NCI-H146 treated with DMSO at 0.1 percent for 48 hours (cell line): ENCODE measurements at regions not wholly inside any gene's neighbourhood (a gene's known extent, or its start where the extent isn't known, plus 50 kb on each side); places are given as distances from the start of the nearest gene placed in this dataset.

Experiments
- DNase-seq: peaks from one replicate; lab custom pipeline; 2025; ENCODE audit not compliant: unreplicated experiment; lab: John Stamatoyannopoulos, UW

DNA sequence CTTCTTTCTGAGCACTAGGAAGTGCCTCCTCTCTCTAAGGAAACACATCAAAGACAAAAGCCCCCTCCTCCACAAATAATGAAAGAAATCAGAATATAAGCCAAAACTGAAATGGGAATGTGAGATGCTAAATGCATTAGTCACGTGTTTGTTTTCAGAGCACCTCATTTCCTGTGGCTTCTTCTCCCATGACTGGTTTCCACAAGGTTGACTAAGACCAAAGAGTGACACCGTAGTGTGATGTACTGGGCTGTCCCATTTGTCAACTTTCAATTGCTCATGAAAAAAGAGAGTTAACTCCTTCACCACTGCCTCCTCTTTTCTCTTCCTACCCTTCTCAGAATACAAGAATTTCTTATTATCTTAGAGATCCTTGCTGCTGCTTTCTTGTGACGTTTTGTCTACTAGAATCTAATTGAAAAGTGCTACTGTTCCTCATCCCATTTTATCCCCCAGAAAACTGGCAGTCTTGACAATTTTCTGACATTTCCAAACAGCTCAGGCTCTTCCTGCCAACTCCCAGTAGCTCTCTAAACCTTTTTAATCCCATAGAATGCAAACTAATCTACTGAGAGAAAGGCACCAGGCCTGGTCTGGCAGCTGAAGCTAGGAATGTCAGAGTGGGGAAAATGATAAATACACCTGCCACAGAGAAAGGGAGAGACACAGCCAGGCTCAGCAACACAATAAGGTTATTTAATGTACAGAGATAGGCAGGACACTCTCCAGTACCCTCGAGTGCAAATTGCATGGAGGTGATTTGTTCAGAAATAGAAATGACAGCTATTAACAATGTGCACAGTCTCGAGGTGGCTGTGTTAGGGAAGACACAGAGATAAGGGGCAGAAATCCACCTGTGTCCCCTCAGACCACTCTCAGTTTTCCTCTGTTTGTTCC is 671.7 kb upstream of the NRSN1 start:
- DNase-seq: no peak

DNA sequence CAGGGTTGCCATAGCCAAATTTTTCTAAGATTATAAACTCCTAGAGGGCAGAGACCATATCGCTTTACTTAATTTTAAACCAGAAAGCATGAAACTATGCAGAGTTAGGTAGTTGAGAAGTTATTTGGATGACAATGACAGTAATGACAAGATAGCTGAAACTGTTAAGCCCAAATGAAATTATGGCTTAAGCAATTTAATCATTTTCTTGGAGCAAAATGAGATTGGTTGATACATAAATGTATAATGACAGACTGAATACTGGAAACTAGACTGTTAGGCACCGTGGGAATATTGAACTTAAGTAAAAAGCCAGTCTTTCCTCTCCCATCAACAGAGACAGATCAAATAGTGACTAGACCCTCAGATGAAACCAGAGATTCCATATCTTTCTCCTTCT is 670.3 kb upstream of the NRSN1 start:
- no peak for DNase-seq

DNA sequence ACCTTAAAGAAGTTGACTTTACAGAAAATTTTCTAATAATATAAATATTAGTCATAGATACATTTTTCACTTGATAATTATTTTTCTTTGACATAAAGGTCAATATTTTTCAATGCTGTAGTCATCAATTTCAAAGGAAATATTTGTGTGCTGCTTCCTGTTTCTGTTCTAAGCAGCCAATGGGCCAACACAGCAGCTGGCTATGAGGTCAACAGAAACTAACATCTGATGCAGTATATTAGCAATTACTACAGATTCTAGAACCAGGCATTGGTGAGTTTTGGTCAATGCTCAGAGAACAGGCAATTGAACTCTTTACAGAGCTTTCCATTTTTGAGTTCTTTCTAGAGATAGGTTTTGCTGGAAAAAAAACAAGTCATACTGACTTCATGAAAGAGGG is 669.6 kb upstream of the NRSN1 start:
- DNase-seq: no peak

DNA sequence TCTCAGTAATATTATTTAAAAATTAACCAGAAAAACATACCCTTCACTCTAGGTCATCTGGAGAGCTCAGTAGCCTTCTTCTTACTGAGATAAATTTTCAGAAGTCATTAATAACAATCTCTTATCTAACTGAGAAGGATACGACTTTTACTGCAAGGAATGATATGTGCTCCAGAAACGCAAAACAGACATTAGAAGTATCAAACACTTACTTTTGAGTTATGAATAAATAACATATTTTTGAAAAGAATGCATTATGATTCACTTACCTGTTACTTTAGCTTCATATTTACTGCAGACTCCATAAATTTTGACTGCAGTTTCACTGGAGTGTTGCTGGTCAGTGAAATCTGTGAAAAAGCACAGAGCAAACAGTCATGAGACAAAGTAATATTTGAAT is 668.7 kb upstream of the NRSN1 start:
- no peak for DNase-seq

DNA sequence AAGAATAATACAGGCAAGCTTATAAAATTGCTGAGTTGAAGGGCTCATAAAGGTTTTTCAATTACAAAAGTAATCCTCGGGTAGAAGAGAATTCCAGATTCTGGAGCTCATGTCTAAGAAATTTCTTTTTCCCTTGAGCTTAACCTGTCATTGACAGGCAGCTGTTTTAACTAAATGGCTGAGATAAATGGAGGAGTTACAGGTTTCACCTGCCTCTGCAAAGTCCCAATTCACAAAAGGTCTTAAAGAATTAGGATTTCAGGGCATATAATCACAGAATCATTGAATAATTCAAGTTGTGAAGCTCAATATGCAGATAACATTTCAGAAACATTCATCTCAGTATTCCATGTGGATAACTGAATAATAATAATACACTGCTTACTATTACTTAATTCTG is 660.1 kb upstream of the NRSN1 start:
- no peak for DNase-seq

DNA sequence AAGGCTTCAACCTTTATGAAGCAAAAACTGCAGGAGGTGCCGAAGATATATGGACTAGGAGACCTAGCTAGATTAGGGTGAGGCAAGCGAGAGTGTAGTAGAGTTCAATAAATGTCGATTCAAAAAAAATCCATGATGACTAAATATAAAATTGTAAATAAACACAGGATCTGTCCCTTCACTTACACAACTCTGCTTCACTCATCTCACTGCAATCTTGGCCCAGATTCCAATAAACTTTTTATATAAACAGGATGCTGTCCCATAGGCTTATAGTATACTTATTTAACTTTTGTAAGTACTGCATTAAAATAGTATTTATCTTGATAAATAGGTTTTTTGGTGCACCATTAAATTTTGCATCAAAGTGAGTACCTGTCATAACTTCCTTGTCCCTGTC is 648.4 kb upstream of the NRSN1 start:
- DNase-seq: no peak

DNA sequence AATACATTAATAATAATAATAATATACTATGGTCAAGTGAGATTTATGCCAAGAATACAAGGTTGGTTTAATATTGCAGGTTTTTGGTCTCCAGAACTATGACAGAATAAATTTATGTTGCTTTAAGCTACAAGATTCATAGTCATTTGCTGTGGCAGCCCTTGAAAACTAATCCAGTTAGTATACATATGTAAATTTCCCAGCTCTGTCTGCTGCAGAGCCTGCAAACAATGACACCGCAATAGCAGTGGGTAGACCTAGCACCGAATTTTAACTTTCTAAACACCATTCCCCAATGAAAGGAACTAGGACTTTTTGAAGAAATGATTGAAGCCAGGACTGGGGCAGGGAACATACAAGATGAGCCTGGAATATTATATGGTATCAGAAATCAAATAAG is 647.7 kb upstream of the NRSN1 start:
- no peak for DNase-seq

DNA sequence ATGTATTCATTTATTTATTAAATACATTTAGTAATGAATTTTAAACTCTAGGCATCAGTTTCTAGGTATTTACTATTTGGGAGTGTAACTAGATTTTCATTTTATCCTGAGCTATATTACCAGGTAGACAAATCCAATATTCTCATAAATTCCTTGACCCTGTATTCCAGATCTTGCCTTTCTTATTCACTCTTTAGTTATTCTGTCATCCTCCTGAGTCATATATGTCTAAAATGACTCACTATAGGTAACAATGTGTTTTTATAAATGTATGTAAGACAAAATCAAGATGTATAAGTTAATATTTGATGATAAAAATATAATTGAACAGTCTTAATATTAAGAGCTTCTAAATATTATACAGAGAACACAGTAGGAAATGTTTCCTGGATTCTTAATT is 642.1 kb upstream of the NRSN1 start:
- no peak for DNase-seq

DNA sequence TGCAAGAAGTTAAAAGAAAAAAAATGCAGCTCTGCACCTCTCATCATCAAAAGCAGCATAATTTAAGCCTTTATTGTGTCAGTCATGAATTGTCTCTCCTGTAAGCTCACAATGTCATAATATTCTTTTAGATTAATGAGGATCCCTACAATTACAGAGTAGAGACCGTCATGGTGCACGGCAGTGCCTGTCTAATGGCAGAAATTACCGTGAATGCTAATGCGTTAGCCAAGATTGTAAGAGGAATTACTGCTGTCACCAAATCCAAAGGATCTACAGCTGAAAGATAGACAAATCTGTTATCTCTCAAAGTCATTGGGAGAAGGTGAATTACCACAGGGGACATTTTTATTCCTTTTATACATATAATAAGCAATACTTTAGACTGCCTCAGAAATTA is 631.6 kb upstream of the NRSN1 start:
- no peak for DNase-seq

DNA sequence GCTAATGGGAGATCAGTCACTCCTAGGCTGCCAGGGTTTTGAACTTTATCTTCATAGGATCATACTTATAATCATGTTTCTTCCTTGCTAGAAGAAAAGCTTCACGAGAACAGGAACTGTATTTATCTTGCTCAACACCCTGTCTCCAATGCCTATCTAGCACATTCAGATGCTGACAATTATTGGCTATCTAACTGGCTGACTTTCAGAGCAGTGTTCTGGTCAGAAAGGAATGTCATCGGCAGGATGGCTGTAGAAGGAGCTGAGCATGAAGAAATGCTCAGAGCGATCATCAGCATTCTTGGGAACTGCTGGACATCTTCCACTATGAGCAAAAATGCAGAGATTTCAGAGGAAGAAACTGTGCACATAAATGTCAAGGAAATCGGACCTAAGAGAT is 628.0 kb upstream of the NRSN1 start:
- DNase-seq: no peak

DNA sequence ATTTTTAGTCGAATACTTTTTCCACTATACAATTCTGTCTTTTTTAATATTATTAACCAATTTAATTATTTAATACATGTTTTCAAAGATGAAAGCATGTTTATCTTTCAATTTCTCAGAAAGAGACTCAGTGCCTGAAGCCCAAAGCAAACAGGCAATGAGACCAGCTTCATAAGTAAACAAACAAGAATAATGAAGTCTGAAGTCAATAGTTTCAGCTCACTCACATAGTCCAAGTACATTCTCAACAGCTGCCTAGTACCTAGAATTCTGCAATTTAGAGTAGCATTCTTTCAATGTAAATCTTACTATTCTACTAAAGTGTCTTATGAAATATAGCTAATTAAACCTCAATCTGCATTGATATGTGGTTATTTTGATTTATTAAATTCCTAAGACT is 626.5 kb upstream of the NRSN1 start:
- DNase-seq: no peak

DNA sequence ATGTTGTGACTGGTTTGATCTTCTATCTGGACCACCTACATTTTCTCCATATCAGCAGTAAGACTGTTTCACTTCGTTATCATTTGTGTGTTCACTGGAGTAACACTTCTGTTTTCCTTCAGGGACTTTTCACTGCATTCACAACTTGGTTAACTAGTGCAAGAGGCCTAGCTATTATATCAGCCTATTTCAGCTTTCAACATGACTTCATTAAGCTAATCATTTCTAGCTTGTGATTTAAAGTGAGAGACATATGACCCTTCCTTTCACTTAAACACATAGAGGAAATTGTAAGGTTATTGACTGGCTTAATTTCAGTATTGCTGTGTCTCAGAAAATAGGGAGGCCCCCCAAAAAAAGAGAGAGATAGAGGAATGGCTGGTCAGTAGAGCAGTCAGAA is 622.8 kb upstream of the NRSN1 start:
- no peak for DNase-seq

DNA sequence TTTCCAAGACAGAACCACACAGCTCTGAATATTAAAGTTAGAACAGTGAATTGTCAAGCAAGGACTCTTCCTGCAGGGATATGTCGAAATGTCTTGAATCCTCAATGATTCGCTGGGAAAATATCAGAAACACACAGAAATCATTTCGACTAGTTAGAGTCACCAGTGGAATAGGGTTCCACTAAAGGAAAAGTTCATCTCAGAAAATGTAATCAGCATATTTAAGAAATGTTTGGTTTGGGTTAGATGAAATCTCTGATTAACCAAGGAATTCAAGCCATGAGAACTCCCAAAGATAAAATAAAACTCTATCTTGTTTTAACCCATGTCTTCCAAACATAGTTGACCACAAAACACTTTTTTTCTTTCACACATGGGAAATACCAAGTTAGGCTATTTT is 621.0 kb upstream of the NRSN1 start:
- no peak for DNase-seq

DNA sequence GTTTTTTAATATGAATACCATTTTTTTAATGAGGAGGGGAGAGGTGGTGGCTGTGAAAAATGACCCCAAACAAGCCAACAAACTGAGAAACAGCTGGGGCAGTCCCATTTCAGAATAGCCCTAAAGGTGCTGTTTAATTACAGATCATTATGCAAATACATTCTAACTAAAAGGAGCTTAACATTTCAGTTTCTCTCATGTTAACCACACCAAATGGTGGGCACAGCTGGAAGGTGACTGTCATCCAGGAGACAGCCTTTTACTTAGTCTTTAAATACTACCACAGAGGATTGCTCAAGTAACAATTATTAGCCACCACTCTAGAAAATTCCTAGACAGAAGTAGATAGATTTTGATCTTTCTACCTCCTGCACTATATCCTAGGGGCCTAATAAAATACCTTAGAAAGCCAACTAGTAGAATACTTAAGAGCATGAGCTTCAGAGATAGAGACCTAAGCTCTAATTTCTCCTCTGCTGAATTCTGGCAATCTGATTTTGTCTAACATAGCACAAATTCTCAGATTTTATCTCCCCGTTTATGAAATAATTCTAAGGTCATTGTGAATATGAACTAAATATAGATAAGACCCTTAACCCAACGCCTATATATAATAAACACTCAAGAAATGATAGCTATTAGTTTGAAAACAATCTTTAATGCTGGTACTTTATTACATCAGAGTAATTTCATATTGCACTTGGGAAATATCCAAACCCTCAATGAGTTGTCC is 615.1 kb upstream of the NRSN1 start:
- no peak for DNase-seq

DNA sequence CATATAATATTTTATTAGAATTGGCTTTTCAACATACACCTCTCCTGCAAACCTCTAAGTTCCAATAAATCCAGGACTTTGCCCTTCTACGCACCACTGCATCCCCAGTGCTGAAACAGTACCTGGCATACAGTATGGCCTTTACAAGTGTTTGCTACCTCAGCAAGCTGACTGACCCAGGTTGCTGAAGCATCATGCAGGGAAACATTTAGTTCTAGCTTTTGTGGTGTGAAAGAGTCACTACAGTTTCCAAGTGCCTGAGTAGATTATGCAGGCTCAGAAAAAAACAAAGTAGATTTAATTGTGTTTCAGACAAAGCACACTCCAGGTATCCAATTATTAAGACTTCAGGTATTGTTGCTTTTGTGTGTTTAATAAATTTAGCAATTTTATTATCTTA is 614.2 kb upstream of the NRSN1 start:
- DNase-seq: peak; percentile 5

DNA sequence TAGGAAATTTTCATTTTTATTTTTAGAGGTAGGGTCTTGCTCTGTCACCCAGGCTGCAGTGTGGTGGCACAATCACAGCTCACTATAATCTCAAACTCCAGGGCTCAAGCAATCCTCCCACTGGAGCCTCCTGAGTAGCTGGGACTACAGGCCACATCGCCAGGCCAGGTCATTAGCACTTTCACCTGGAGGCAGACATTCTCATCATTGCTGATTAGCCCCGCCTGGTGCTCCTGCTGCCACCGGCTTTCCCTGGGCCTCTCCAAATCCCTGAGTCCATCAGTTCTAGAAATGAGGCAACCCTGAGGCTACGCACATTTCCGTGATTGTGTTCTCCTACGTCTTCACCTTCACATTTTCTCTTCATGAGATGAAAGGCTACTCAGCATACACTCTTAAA is 607.7 kb upstream of the NRSN1 start:
- DNase-seq: no peak

DNA sequence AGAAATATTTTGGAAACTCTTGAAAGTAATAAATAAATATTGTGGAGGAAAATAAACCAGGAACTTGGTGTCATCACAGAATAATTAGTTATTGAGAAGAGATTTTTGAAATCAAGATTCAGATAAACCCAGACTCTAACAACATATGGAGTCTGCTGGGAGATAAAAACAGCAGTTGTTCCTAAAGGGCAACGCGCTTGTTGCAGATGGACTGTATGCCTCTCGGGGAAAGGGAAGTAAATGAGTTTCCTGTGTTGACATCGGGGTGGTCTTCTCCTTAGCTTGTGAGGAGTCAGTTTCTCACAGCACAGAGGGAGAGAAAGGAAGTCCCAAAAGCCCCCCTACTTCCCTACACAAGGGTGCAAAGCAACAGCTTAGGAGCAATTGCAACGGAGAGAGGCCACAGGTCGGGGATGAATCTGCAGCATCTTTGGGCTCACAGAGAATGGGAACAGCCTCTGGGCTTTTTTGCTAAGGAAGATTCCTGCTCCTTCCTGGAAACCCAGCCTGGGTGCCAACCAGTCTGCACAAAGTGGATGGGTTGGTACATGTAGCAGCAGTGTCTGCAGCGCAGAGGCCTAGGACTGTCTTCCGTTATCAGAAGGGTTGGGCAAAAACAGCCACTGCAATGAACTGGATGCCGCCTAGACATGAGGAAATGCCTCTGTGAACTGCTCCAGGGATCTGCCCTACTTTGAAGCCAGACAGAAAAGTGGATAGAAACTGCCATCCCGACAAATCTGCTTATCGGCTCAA is 603.0 kb upstream of the NRSN1 start:
- no peak for DNase-seq

DNA sequence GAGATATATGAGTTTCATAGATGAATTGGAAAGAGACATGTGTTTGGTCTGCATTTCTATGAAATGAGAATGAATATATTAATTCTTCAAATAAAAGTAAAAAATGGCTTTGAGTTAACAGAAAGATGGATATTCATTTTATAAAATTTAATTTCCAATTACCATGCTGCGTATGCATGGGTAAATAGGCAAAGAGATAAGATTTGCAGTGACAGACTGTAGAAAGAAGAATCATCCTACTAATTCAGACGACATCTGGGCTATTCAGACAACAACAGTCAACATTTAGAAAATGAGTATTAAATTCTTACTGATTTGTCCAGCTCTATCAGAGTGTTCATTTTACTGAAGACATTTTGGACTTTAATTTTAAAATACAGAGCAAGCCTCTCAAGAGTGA is 602.2 kb upstream of the NRSN1 start:
- no peak for DNase-seq

DNA sequence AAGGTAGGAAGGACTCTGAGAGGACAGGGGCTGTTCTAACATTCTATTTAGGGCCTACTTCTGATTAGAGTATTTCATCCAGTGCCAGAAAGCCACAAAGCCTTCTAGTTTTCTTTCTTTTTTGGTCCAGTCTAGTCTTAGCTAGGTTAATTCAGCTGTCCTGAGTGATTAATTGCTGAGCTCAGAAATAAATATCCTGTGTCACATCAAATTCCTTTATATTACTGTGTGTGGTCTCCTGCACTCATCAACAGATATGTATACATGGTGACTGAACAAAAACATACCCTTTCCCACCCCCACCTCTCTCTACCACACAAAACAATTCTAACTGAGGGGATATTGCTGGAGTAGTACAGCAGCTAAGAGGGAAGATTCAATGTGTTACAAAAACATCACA is 601.5 kb upstream of the NRSN1 start:
- no peak for DNase-seq

DNA sequence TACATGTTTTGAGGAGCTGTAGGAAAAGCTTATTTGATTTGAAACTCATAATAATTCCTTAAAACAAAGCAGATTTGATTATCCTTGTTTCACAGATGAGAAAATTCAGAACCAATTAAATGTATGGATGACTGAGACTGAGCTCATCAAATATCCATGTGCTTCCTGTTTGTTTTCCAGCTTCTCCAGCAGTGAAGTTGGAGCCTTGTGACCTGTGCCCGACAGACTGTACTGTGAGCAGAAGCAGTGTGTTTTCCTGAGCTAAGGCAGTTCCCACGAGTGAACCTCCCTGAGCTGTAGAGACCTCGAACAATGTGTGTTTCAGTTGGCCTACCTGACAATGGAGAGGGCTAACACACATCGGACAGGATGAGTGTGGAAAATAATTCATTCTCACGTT is 599.5 kb upstream of the NRSN1 start:
- DNase-seq: no peak

DNA sequence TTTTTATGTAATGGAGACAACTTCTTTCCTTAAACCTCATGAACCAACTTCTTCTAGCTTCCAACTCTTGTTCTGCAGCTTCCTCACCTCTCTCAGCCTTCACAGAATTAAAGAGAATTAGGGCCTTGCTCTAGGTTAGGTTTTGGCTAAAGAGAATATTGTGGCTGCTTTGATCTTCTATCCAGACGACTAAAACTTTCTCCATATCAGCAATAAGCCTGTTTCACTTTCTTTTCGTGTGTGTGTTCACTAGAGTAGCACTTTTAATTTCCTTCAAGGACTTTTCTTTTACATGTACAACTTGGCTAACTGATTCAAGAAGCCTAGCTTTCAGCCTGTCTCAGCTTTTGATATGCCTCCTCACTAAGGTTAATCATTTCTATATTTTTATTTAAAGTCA is 596.1 kb upstream of the NRSN1 start:
- DNase-seq: no peak

DNA sequence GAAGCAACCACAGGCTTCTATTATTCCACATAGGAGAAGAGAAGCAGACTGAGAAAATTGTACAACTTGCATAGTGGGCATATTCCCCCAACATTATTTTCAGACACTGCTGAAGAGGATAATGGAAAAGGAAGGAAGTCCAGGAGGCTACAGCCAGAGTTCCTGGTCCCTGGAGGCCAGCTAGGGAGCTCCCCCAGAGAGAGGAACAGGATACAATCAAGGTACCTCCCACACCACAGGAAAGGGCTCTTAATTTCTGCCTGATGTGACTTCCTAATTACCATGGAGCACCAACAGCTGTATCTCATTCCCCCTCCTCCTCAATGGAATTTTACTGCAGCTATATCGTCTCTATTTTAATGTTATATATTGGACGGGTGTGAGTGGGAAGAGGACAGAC is 594.3 kb upstream of the NRSN1 start:
- DNase-seq: no peak
